LHCN-M2 (cell line): ENCODE measurements at regions not wholly inside any gene's neighbourhood (a gene's known extent, or its start where the extent isn't known, plus 50 kb on each side); places are given as distances from the start of the nearest gene placed in this dataset.
"Not testable (repeated sequence)": the region's sequence is repeated elsewhere in the genome, so short reads cannot be mapped to it uniquely, and the experiment has no call there.

Source experiments
- DNase-seq: peaks from one replicate; pipeline ENCODE4 v3.0.0-alpha.2; 2012; ENCODE audit warnings: low read depth

- DNase-seq: no peak
Measured at GRCh38 chr14:105659935-105660527, 133.6 kb downstream of the TMEM121 start.

- DNase-seq: no peak
Measured at GRCh38 chr14:105660816-105661531, 134.6 kb downstream of the TMEM121 start.

- DNase-seq: not testable (repeated sequence)
Measured at GRCh38 chr14:105662043-105662442, 135.7 kb downstream of the TMEM121 start.

DNA sequence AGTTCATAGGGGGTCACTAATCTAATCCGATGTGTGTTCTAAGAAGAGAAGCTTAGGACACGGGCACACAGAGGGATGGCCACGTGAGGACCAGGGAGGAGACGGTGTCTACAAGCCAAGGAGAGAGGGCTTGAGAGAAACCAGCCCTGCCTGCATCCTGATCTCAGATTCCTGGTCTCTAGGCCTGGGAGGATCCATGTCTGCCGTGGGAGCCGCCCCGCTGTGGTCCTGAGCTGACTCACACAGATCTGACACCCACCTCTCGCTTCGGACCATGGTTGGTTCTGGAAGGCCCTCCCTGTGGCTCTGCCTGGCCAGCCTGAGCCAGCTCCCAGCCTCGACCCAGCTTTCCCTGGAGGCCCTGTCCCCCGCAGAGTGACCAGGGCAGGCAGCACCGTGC lies 136.2 kb downstream of the TMEM121 start:
- DNase-seq: not testable (repeated sequence)

- DNase-seq: not testable (repeated sequence)
Measured at GRCh38 chr14:105663323-105663722, 136.9 kb downstream of the TMEM121 start.

DNA sequence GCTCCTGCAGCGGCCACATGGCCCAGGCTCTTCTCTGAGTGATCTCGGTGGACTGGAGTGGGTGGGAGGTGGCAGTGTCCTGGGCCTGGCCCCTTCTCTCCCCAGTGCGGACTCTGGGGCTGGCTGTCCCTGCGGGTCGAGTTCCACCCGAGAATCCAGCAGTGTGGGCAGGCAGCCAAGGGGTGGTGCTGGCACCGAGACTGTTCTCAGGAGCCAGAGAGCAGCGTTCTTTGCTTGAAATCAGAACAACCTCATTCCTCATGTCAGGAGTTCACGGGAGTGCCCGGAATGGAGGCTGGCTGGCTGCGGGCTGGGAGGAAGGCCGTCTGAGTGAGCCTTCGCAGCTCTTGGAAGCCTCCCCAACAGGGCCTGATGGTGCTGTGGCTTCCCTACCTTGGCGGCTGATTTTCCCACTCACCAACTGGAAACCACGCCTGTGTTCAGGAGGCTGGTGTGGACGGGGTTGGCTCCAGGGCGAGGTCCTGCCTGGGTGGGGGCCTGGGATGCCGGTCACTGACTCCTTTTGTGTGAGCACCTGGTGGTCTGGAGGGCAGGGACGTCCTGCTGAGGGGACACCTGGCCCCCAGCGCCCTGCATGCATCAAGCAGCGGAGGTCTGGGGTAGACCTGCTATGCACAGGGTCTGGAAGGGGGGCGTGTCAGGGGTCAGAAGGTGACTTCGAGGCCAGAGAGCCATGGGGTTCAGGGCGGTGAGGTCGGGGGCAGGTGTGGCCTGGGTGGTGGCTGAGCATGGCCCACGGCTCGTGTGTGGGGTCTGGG lies 137.6 kb downstream of the TMEM121 start:
- not testable (repeated sequence) for DNase-seq

DNA sequence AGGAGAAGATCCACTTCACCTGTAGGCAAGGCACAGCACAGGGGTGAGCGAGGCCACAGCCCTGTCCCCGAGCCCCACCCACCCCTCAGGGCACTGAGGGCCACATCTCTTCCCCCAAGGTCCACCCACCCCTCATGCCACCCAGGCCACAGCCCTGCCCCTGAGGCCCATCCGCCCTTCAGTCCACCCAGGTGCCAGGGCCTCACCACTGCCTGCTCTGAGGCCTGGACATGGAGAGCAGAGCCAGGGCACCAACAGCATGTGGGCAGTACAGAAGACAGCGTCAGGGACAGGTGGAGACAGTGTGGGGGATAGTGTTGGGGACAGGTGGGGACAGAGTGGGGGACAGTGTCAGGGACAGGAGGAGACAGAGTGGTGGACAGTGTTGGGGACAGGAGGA lies 138.3 kb downstream of the TMEM121 start:
- DNase-seq: no peak

GRCh38 chr14:105665247-105665950 lies 139.0 kb downstream of the TMEM121 start:
- DNase-seq: no peak

DNA sequence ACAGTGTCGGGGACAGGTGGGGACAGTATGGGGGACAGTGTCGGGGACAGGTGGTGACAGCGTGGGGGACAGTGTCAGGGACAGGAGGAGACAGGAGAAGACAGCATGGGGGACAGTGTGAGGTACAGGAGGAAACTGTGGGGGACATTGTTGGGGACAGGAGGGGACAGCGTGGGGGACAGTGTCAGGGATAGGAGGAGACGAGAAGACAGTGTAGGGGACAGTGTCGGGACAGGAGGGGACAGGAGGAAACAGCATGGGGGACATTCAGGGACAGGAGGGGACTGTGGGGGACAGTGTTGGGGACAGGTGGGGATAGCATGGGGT lies 139.5 kb downstream of the TMEM121 start:
- no peak for DNase-seq

GRCh38 chr14:105666420-105666819 lies 140.0 kb downstream of the TMEM121 start:
- no peak for DNase-seq

DNA sequence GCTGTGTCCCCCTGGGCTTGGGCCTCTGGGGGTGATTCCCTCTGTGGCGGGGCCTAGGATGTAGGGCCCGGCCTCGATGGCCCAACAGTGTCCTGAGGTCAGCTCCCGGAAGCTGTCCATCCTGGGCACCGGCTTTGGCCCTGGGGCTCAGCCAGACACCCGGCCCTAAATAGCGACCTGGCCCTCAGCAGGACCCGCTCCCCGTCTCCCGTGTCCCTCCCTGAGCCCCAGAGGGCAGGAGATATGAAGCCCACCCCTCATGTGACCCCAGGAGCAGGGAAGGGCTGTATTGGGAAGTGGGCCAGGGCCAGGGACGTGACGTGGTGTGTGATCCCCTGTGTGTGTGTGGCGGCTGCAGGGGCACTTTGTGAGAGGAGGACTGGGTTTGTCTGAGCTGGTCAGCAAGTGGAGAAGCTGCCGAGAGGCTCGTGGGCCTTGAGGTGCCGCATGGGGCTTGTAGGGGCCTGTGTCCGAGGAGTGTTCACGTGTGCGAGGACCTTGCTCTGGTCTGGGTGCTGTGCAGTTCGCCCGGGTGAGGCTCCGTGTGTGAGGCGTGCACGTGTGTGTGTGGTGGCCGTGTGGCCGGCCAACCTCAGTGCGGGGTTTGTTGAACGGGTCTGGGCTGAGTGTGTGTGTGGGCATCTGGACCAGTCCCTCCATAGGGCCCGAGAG lies 140.7 kb downstream of the TMEM121 start:
- DNase-seq: not testable (repeated sequence)

- DNase-seq: not testable (repeated sequence)
Measured at GRCh38 chr14:105667663-105668020, 141.3 kb downstream of the TMEM121 start.

- not testable (repeated sequence) for DNase-seq
Measured at GRCh38 chr14:105668021-105668420, 141.6 kb downstream of the TMEM121 start.

DNA sequence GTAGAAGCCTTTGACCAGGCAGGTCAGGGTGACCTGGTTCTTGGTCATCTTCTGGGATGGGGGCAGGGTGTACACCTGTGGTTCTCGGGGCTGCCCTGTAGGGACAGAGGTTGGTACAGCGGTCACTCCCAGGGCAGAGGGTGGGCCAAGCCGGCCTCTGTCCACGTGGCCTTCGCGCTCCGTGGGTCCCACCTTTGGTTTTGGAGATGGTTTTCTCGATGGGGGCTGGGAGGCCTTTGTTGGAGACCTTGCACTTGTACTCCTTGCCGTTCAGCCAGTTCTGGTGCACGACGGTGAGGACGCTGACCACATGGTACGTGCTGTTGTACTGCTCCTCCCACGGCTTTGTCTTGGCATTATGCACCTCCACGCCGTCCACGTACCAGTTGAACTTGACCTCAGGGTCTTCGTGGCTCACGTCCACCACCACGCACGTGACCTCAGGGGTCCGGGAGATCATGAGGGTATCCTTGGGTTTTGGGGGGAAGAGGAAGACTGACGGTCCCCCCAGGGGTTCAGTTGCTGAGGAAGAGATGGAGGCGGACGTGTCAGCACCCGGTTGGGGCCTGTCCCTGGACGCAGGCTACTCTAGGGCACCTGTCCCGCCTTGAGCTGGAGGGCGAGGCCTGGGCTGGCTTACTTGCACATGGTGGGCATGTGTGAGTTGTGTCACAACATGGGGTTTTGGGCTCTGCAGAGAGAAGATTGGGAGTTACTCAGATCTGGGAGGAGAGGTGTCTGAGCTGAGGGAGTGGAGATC lies 142.3 kb downstream of the TMEM121 start:
- DNase-seq: not testable (repeated sequence)

DNA sequence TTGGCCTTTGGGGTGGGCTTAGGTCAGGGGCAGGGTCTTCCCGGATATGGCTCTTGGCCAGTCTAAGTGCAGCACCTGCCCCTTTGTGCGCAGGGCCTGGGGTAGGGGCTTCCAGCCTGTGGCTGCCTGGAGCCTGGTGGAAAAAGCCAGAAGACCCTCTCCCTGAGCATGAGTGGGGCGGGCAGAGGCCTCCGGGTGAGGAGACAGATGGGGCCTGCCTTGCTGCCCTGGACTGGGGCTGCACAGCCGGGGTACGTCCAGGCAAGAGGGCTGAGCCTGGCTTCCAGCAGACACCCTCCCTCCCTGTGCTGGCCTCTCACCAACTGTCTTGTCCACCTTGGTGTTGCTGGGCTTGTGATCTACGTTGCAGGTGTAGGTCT lies 142.8 kb downstream of the TMEM121 start:
- DNase-seq: not testable (repeated sequence)

DNA sequence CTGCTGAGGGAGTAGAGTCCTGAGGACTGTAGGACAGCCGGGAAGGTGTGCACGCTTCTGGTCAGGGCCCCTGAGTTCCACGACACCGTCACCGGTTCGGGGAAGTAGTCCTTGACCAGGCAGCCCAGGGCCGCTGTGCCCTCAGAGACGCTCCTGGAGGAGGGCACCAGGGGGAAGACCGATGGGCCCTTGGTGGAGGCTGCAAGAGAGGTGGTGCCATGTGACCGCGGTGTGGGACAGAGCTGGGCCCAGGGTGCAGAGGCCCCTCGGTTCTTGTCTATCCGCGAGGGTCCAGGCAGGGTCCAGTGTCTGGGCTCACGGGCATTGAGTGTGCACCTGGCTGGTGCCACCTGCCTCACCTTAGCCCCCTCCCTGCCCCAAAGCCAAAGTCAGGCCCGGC lies 143.3 kb downstream of the TMEM121 start:
- not testable (repeated sequence) for DNase-seq

DNA sequence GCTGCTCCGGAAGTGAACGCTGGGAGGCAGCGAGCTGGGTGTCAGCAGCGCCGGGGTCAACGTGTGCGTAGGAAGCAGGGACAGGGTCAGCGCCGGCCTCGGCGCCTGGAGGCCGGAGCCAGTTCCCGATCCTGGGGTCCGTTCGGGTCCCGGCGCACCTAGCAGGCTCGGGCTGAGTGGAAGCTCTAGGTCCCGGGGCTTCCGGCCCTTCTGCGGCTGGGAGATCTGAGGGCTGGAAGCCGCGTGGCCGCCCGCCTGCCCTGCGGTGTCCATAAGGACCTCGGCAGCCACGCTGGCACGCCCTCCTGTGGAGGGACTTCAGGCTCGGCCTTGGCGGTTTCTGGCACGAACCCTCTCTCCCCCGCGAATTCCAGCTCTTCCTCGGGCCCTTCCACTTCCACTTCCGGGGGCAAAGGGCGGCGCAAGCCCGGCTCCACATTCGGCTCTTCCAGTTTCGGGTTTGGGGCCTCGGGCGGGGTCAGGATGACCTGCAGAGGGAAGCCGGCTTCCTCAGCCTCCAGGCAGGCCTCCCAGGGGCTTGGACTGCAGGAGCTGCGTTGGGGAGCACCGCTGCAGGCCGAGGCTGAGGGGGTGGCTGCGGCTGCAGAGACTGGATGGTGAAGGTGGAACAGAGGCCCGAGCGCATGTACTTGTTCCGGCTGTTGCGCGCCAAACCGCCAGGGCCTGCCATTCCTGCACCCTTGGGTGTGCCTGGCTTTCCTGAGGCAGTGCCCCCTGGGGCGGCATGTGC lies 146.2 kb downstream of the TMEM121 start:
- not testable (repeated sequence) for DNase-seq

DNA sequence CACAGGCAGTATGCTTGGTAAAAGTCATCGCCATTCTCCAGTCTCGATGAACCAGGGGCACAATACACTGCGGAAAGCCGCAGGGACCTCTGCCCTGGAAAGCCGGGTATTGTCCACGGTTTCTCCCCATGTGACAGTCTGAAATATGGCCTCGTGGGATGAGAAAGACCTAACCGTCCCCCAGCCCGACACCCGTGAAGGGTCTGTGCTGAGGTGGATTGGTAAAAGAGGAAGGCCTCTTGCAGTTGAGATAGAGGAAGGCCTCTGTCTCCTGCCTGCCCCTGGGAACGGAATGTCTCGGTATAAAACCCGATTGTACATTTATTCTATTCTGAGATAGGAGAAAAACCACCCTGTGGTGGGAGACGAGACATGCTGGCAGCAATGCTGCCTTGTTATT lies 149.1 kb downstream of the TMEM121 start:
- DNase-seq: not testable (repeated sequence)

- not testable (repeated sequence) for DNase-seq
Measured at GRCh38 chr14:105675905-105676670, 149.7 kb downstream of the TMEM121 start.
